K562 (cell line): ENCODE measurements at regions not wholly inside any gene's neighbourhood (a gene's known extent, or its start where the extent isn't known, plus 50 kb on each side); places are given as distances from the start of the nearest gene placed in this dataset.

Experiments
- ATAC-seq: fragments of 200-7000 bp; cut with Tn5 transposase; 3 replicates; pipeline ENCODE4 v1.9.1; 2020; ENCODE audit warnings: moderate library complexity
- BruUV-seq: library from RNA; stranded (reverse); fragments of 400-500 nt; replicated peaks from 2 replicates; lab custom pipeline; 2021; lab: Mats Ljungman, UMichigan
- CTCF ChIA-PET: fragments of 300-600 bp; formaldehyde crosslinking; extraction: SDS; loops from one replicate; lab custom pipeline; 2021; ENCODE audit warnings: low intra/inter-chr PET ratio; lab: Yijun Ruan, JAX
- POLR2A ChIA-PET: fragments of 300-600, 350-650 bp; sonication (Branson Sonifier 250); formaldehyde crosslinking; extraction: SDS; loops from one replicate; lab custom pipeline; 2021; ENCODE audit warnings: antibody characterized with exemption, inconsistent platforms; lab: Yijun Ruan, JAX
- DNase-seq, 4 experiments: peaks; one replicate each; pipeline versions ENCODE4 v3.0.0 to v3.0.0-alpha.2; 2011 to 2018; ENCODE audit warnings: low spot score in 3 of 4, mixed read lengths in 3 of 4; ENCODE audit errors: extremely low read depth in 1 of 4
- FAIRE-seq: peaks from 2 replicates; lab custom pipeline; 2011; peaks lifted over from hg19 to GRCh38; lab: Jason Lieb, UNC
- H2AFZ ChIP-seq: 2 replicates; pipeline ENCODE4 v1.6.0; 2011; ENCODE audit warnings: low read depth, low read length, control low read depth, inconsistent platforms
- H3K27ac ChIP-seq: fragments of 200-600 bp; 3 replicates; pipeline ENCODE4 v1.8.0; 2011; ENCODE audit warnings: low read depth, mild to moderate bottlenecking, control low read depth, inconsistent platforms, low read length, moderate library complexity, mixed read lengths; ENCODE audit errors: extremely low read depth
- H3K27me3 ChIP-seq, 2 experiments: fragments of 300-600 bp in 1 of 2; 2 replicates in 1 of 2; 3 replicates in 1 of 2; pipeline versions ENCODE4 v1.6.0 to v1.8.0; 2011; ENCODE audit warnings: inconsistent platforms in 2 of 2, low read length in 2 of 2, mild to moderate bottlenecking in 1 of 2, mixed read lengths in 1 of 2, moderate library complexity in 1 of 2; ENCODE audit not compliant: control insufficient read depth in 2 of 2, insufficient read depth in 2 of 2
- H3K36me3 ChIP-seq: fragments of 300-600 bp; 3 replicates; pipeline ENCODE4 v1.8.0; 2011; ENCODE audit warnings: mild to moderate bottlenecking, low read length, inconsistent platforms; ENCODE audit not compliant: control insufficient read depth, insufficient read depth
- H3K4me1 ChIP-seq, 2 experiments: fragments of 200-600 bp in 1 of 2; replicated peaks in 1 of 2; 2 replicates in 1 of 2; 3 replicates in 1 of 2; pipeline versions ENCODE4 v1.5.1 to v1.8.0; 2011; ENCODE audit warnings: inconsistent platforms in 2 of 2, low read length in 2 of 2, mild to moderate bottlenecking in 1 of 2, mixed read lengths in 1 of 2, moderate library complexity in 1 of 2; ENCODE audit not compliant: control insufficient read depth in 2 of 2, insufficient read depth in 2 of 2
- H3K4me2 ChIP-seq: 2 replicates; pipeline ENCODE4 v1.6.1; 2011; ENCODE audit warnings: low read length, control low read depth, inconsistent platforms, mixed read lengths; ENCODE audit not compliant: insufficient read depth
- H3K4me3 ChIP-seq: fragments of 200-600 bp; sonication (generic), shearing (Covaris generic); 2 replicates; pipeline ENCODE4 v1.5.1; 2016; ENCODE audit warnings: control low read depth, inconsistent platforms
- H3K79me2 ChIP-seq: fragments of 200-600 bp; 3 replicates; pipeline ENCODE4 v1.8.0; 2011; ENCODE audit warnings: low read length, inconsistent platforms; ENCODE audit not compliant: control insufficient read depth, insufficient read depth
- H3K9ac ChIP-seq, 2 experiments: 2 replicates each; pipeline versions ENCODE4 v1.6.0 to v1.6.1; 2011; ENCODE audit warnings: low read depth in 2 of 2, low read length in 2 of 2, control low read depth in 1 of 2, inconsistent platforms in 1 of 2, mild to moderate bottlenecking in 1 of 2, mixed read lengths in 1 of 2; ENCODE audit not compliant: insufficient read depth in 1 of 2
- H3K9me1 ChIP-seq: one replicate; pipeline ENCODE4 v1.6.0; 2011; ENCODE audit warnings: inconsistent platforms, mild to moderate bottlenecking, low read length, moderate library complexity; ENCODE audit not compliant: control insufficient read depth, insufficient read depth
- H3K9me3 ChIP-seq: replicated peaks from 2 replicates; pipeline ENCODE4 v1.5.1; 2011; ENCODE audit warnings: low read depth, low read length, inconsistent platforms; ENCODE audit not compliant: control insufficient read depth, insufficient read depth
- H4K20me1 ChIP-seq: replicated peaks from 2 replicates; pipeline ENCODE4 v1.6.1; 2011; ENCODE audit warnings: low read length, inconsistent platforms, mixed read lengths; ENCODE audit not compliant: control insufficient read depth, insufficient read depth
- ADNP ChIP-seq: fragments of 200-800 bp; sonication (Bioruptor generic); IDR thresholded peaks from 2 replicates; pipeline ENCODE4 v1.6.1; 2016; ENCODE audit warnings: missing genetic modification characterization, missing compliant biosample characterization
- ARID1B ChIP-seq: fragments of 450-650 bp; IDR thresholded peaks from 2 replicates; pipeline ENCODE4 v1.6.1; 2016; ENCODE audit warnings: antibody characterized with exemption, mild to moderate bottlenecking, inconsistent platforms
- EP400 ChIP-seq: fragments of 450-650 bp; IDR thresholded peaks from 2 replicates; pipeline ENCODE4 v1.6.1; 2017; ENCODE audit warnings: antibody characterized with exemption, mild to moderate bottlenecking, moderate library complexity
- ETV5 ChIP-seq: sonication (generic); formaldehyde crosslinking; IDR thresholded peaks from 2 replicates; pipeline ENCODE4 v1.4.0; 2020; ENCODE audit warnings: low read depth, mild to moderate bottlenecking, missing genetic modification reagents
- HMG20A ChIP-seq: fragments of 450-650 bp; formaldehyde crosslinking; conservative IDR thresholded peaks from 2 replicates; pipeline ENCODE4 v1.4.0; 2020; ENCODE audit warnings: mild to moderate bottlenecking, mixed read lengths
- KLF10 ChIP-seq: fragments of 250-450 bp; sonication (Bioruptor Pico); IDR thresholded peaks from 2 replicates; pipeline ENCODE4 v1.6.1; 2021; ENCODE audit warnings: matching md5 sums
- MED1 ChIP-seq: sonication (generic); formaldehyde crosslinking; IDR thresholded peaks from 2 replicates; pipeline ENCODE4 v1.8.1; 2023; ENCODE audit warnings: missing genetic modification reagents, borderline replicate concordance
- PRDM10 ChIP-seq: fragments of 450-650 bp; IDR thresholded peaks from 2 replicates; pipeline ENCODE4 v1.6.1; 2018; ENCODE audit not compliant: partially characterized antibody
- RAD51 ChIP-seq: fragments of 450-650 bp; IDR thresholded peaks from 2 replicates; pipeline ENCODE4 v1.7.1; 2016; ENCODE audit warnings: low read depth, mild to moderate bottlenecking, borderline replicate concordance
- RBM39 ChIP-seq: fragments of 200-400 bp; formaldehyde crosslinking; optimal IDR thresholded peaks from 2 replicates; pipeline ENCODE3; 2018; ENCODE audit warnings: low read depth, low read length
- SIN3B ChIP-seq: fragments of 450-650 bp; IDR thresholded peaks from 2 replicates; pipeline ENCODE4 v1.6.1; 2017; ENCODE audit warnings: low read depth, mild to moderate bottlenecking, moderate library complexity
- SOX6 ChIP-seq: fragments of 450-650 bp; IDR thresholded peaks from 2 replicates; pipeline ENCODE4 v1.6.1; 2014; ENCODE audit warnings: mild to moderate bottlenecking
- TAF15 ChIP-seq: fragments of 200-400 bp; formaldehyde crosslinking; IDR thresholded peaks from 2 replicates; pipeline ENCODE4 v1.6.1; 2017; ENCODE audit warnings: mild to moderate bottlenecking, low read depth, low read length, moderate library complexity
- TEAD2 ChIP-seq: fragments of 450-650 bp; IDR thresholded peaks from 2 replicates; pipeline ENCODE4 v1.6.1; 2016; ENCODE audit warnings: missing genetic modification characterization, control low read depth, missing compliant biosample characterization
- ZNF140 ChIP-seq: fragments of 250-450 bp; sonication (Bioruptor Pico); IDR thresholded peaks from 2 replicates; pipeline ENCODE4 v1.8.0; 2021; ENCODE audit warnings: moderate library complexity, mild to moderate bottlenecking, inconsistent platforms
- ZNF197 ChIP-seq: fragments of 200-800 bp; sonication (Bioruptor generic); IDR thresholded peaks from 2 replicates; pipeline ENCODE4 v1.6.1; 2016; ENCODE audit warnings: low read depth, missing genetic modification characterization, missing compliant biosample characterization
- ZNF324 ChIP-seq: fragments of 250-450 bp; sonication (Bioruptor Pico); IDR thresholded peaks from 2 replicates; pipeline ENCODE4 v1.4.0; 2020; ENCODE audit warnings: mild to moderate bottlenecking
- ZNF780A ChIP-seq: fragments of 250-450 bp; sonication (Bioruptor Pico); IDR thresholded peaks from 2 replicates; pipeline ENCODE4 v1.5.0; 2021; ENCODE audit warnings: mild to moderate bottlenecking
- WGBS: fragments of 100-300 bp; shearing (Covaris generic); methylation state at CpG from one replicate; pipeline ENCODE4 v1.1.6; 2016; ENCODE audit warnings: low coverage, mixed read lengths; ENCODE audit not compliant: insufficient coverage; ENCODE audit errors: missing lambda C conversion rate; 5-methylcytosine and 5-hydroxymethylcytosine counted together
- in situ Hi-C: fragments of 300-500 bp; cut with MboI; formaldehyde crosslinking; loops from 4 replicates; pipeline ENCODE4 v1.15.0; 2018; ENCODE audit warnings: inconsistent platforms, mixed read lengths
- intact Hi-C: fragments of 100-400 bp; cut with micrococcal nuclease; formaldehyde crosslinking; loops from 2 replicates; pipeline ENCODE4 v1.14.2; 2022
- TF ChIP-seq, protein P1 (sequence below): sonication (generic); formaldehyde crosslinking; IDR thresholded peaks from 2 replicates; pipeline ENCODE4 v1.8.0; 2022; ENCODE audit warnings: mild to moderate bottlenecking, low read depth, missing genetic modification reagents
- TF ChIP-seq, protein P2 (sequence below): fragments of 250-450 bp; sonication (Bioruptor Pico); IDR thresholded peaks from 2 replicates; pipeline ENCODE4 v1.8.0; 2022; ENCODE audit warnings: moderate library complexity, mild to moderate bottlenecking, inconsistent platforms

DNA sequence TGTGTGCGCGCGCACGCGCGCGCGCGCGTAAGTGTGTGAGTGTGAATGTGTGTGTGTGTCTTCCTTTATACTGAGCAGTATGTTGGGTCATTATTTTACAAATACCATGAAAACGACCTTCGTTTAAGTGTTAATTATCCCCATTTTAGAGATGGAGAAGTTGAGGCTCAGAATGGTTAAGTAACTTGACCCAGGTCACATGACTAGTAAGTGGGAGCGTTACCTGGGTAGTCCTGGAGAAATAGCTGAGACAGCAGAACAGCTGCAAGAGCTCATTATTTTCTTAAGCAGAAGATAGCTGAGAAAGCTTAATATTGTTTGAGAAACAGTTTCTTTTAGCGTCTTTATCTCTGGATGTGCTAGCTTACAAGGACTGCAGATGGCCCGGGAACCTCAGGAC lies 78.8 kb downstream of the IRX3 start (continued):
- TF ChIP-seq SIN3B (no peak), TEAD2 (no peak), HMG20A (no peak), ZNF780A (CRISPR knock-in tag) (no peak), EP400 (no peak), ADNP (tag) (no peak)

DNA sequence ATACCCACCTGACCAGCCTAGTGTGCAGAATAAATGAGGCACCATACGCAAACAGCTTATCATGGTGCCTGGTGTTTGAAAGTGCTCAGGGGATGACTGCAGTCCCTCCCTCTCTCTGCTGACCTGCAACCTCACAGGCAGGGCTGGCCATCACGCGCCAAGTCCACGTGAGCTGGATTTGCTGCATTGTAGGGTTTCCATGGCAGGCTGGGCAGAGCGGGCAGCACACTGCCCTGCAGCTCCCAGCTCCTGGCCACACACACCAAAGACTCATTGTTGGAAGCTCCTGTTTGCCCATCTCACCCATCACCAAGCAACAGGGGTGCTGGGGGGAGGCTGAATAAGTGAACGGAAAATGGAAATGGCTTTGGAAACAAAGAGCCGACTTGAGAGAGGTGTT lies 81.8 kb downstream of the IRX3 start:
- WGBS: 2% methylated on average over 7 of the region's 7 CpGs
- H3K79me2 ChIP-seq: no peaks in the 10 kb centered on the region
- no peak for FAIRE-seq
- no peaks in the 10 kb centered on the region for H3K4me1 ChIP-seq
- intact Hi-C loops (no loop called here), in situ Hi-C loops (no loop called here)
- no TSS peak for BruUV-seq
- H4K20me1 ChIP-seq: no peaks in the 10 kb centered on the region
- H3K9me1 ChIP-seq: no peaks in the 10 kb centered on the region
- no peak overlapping the region for H3K4me3 ChIP-seq
- H3K27me3 ChIP-seq: peaks cover 0 to 12% of the 10 kb centered on the region in 2 experiments; a peak in 2 of 5 replicates
- H3K27ac ChIP-seq: no peak overlapping the region
- H3K36me3 ChIP-seq: no peaks in the 10 kb centered on the region
- H3K4me2 ChIP-seq: no peak overlapping the region
- ATAC-seq: no peak
- POLR2A ChIA-PET: interaction anchor here (0.8 to 1.1 kb wide), 2 partner anchors 30 to 463 kb away, joined by 3 to 5 read pairs; no protein-coding TSS in a partner anchor
- H3K9ac ChIP-seq: no peak overlapping the region
- H3K9me3 ChIP-seq: peaks cover 2% of the 10 kb centered on the region; the same call in 1 of the 2 replicates
- DNase-seq: no peak
- CTCF ChIA-PET: no interaction called here
- no peak overlapping the region for H2AFZ ChIP-seq
- TF ChIP-seq, protein P1, sequence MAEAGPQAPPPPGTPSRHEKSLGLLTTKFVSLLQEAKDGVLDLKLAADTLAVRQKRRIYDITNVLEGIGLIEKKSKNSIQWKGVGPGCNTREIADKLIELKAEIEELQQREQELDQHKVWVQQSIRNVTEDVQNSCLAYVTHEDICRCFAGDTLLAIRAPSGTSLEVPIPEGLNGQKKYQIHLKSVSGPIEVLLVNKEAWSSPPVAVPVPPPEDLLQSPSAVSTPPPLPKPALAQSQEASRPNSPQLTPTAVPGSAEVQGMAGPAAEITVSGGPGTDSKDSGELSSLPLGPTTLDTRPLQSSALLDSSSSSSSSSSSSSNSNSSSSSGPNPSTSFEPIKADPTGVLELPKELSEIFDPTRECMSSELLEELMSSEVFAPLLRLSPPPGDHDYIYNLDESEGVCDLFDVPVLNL (CRISPR knock-in tag): no peak
- no peak for TF ChIP-seq PRDM10
- no peak for TF ChIP-seq ETV5 (CRISPR knock-in tag)
- no peak for TF ChIP-seq SOX6
- no peak for TF ChIP-seq ZNF197 (CRISPR knock-in tag)
- no peak for TF ChIP-seq KLF10 (CRISPR knock-in tag)
- no peak for TF ChIP-seq MED1 (CRISPR knock-in tag)
- TF ChIP-seq EP400: no peak
- TF ChIP-seq, protein P2, sequence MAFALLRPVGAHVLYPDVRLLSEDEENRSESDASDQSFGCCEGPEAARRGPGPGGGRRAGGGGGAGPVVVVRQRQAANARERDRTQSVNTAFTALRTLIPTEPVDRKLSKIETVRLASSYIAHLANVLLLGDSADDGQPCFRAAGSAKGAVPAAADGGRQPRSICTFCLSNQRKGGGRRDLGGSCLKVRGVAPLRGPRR: no peak
- no peak for TF ChIP-seq TAF15
- no peak for TF ChIP-seq RAD51
- TF ChIP-seq ZNF140 (CRISPR knock-in tag): no peak
- no peak for TF ChIP-seq ZNF324 (CRISPR knock-in tag)
- TF ChIP-seq RBM39: no peak
- TF ChIP-seq ARID1B: no peak
